Panc1 (cell line): ENCODE measurements at regions not wholly inside any gene's neighbourhood (a gene's known extent, or its start where the extent isn't known, plus 50 kb on each side); places are given as distances from the start of the nearest gene placed in this dataset.

Experiments used
- ATAC-seq: fragments of 200-7000 bp; cut with Tn5 transposase; 2 replicates; pipeline ENCODE4 v1.9.1; 2020; ENCODE audit warnings: mild to moderate bottlenecking, moderate library complexity
- BruUV-seq: library from RNA; stranded (reverse); fragments of 400-500 nt; replicated peaks from 2 replicates; lab custom pipeline; 2021; lab: Mats Ljungman, UMichigan
- CTCF ChIA-PET: fragments of 300-600 bp; sonication (Branson Sonifier 250); formaldehyde crosslinking; loops from one replicate; lab custom pipeline; 2022; ENCODE audit warnings: antibody characterized with exemption; lab: Charles Lee
- POLR2A ChIA-PET: fragments of 300-600 bp; sonication (Branson Sonifier 250); formaldehyde crosslinking; loops from one replicate; lab custom pipeline; 2022; ENCODE audit warnings: antibody characterized with exemption; lab: Charles Lee
- DNase-seq: peaks from one replicate; pipeline ENCODE4 v3.0.0-alpha.2; 2010; ENCODE audit warnings: low read depth, low spot score
- H3K27ac ChIP-seq: 2 replicates; pipeline ENCODE4 v1.5.1; 2011; ENCODE audit warnings: mild to moderate bottlenecking, low read length, inconsistent platforms
- H3K27me3 ChIP-seq: fragments of 200-500 bp; sonication (Bioruptor generic); 2 replicates; pipeline ENCODE4 v1.6.0; 2014; ENCODE audit warnings: low read length, inconsistent platforms; ENCODE audit not compliant: control insufficient read depth, insufficient read depth
- H3K36me3 ChIP-seq: fragments of 200-500 bp; sonication (Bioruptor generic); 2 replicates; pipeline ENCODE4 v1.5.1; 2014; ENCODE audit warnings: inconsistent platforms, mild to moderate bottlenecking, low read length, moderate library complexity; ENCODE audit not compliant: control insufficient read depth, insufficient read depth
- H3K4me1 ChIP-seq: 2 replicates; pipeline ENCODE4 v1.5.1; 2011; ENCODE audit warnings: inconsistent platforms, mild to moderate bottlenecking, low read length, moderate library complexity; ENCODE audit not compliant: control insufficient read depth, insufficient read depth
- H3K4me3 ChIP-seq, 2 experiments: 2 replicates each; pipeline ENCODE4 v1.5.1; 2011 to 2012; ENCODE audit warnings: low read depth in 2 of 2, low read length in 2 of 2, mild to moderate bottlenecking in 2 of 2, inconsistent platforms in 1 of 2, moderate library complexity in 1 of 2
- H3K9me3 ChIP-seq: fragments of 200-500 bp; sonication (Bioruptor generic); 2 replicates; pipeline ENCODE4 v1.5.1; 2014; ENCODE audit warnings: low read depth, mild to moderate bottlenecking, inconsistent platforms, low read length, moderate library complexity; ENCODE audit not compliant: control insufficient read depth, insufficient read depth
- SIN3A ChIP-seq: IDR thresholded peaks from 2 replicates; pipeline ENCODE4 v1.6.1; 2012; ENCODE audit warnings: low read depth, mild to moderate bottlenecking, low read length, moderate library complexity, borderline replicate concordance; ENCODE audit not compliant: insufficient read depth
- TCF7L2 ChIP-seq: IDR thresholded peaks from 2 replicates; pipeline ENCODE4 v1.6.1; 2011; ENCODE audit warnings: mild to moderate bottlenecking, low read depth, low read length, inconsistent platforms
- in situ Hi-C: cut with HindIII; loops from 2 replicates; pipeline ENCODE4 v1.10.0; 2016; ENCODE audit warnings: low sequenced_read_pairs, low pct_unique_long_range_greater_than_20kb
- intact Hi-C: fragments of 100-400 bp; cut with micrococcal nuclease; formaldehyde crosslinking; loops from one replicate; pipeline ENCODE4 v1.10.0; 2022; ENCODE audit not compliant: unreplicated experiment
- TF ChIP-seq, protein P1 (sequence below), 2 experiments: IDR thresholded peaks; 2 replicates each; pipeline ENCODE4 v1.6.1; 2011 to 2012; ENCODE audit warnings: low read depth in 2 of 2, control low read depth in 1 of 2, low read length in 1 of 2, mild to moderate bottlenecking in 1 of 2, moderate library complexity in 1 of 2; ENCODE audit not compliant: insufficient read depth in 1 of 2

DNA sequence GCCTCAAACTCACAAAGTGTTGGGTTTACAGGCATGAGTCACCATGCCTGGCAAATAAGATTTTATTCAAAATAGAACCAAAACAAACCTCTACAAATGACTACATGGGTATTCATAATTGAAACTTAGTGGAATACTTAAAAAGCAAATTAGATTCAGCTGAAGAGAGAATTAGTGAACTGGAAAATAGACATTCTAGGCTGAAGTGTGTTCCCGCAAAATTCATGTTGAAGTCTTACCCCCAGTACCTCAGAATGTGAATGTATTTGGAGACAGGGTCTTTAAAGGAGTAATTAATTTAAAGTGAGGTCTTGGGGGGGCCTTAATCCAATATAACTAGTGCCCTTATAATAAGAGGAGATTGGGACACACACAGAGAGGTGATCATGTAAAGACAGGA is 88.5 kb upstream of the OTOS start:
- Histone ChIP-seq H3K27ac (no peak overlapping the region), H3K36me3 (no peaks in the 10 kb centered on the region), H3K4me3 (no peak overlapping the region), H3K4me1 (peaks cover 3% of the 10 kb centered on the region; the same call in 1 of the 2 replicates), H3K9me3 (peaks cover 3% of the 10 kb centered on the region; the same call in 1 of the 2 replicates), H3K27me3 (no peaks in the 10 kb centered on the region; the same call in 1 of the 2 replicates)
- intact Hi-C loops (no loop called here), in situ Hi-C loops (no loop called here)
- TF ChIP-seq, protein P1, sequence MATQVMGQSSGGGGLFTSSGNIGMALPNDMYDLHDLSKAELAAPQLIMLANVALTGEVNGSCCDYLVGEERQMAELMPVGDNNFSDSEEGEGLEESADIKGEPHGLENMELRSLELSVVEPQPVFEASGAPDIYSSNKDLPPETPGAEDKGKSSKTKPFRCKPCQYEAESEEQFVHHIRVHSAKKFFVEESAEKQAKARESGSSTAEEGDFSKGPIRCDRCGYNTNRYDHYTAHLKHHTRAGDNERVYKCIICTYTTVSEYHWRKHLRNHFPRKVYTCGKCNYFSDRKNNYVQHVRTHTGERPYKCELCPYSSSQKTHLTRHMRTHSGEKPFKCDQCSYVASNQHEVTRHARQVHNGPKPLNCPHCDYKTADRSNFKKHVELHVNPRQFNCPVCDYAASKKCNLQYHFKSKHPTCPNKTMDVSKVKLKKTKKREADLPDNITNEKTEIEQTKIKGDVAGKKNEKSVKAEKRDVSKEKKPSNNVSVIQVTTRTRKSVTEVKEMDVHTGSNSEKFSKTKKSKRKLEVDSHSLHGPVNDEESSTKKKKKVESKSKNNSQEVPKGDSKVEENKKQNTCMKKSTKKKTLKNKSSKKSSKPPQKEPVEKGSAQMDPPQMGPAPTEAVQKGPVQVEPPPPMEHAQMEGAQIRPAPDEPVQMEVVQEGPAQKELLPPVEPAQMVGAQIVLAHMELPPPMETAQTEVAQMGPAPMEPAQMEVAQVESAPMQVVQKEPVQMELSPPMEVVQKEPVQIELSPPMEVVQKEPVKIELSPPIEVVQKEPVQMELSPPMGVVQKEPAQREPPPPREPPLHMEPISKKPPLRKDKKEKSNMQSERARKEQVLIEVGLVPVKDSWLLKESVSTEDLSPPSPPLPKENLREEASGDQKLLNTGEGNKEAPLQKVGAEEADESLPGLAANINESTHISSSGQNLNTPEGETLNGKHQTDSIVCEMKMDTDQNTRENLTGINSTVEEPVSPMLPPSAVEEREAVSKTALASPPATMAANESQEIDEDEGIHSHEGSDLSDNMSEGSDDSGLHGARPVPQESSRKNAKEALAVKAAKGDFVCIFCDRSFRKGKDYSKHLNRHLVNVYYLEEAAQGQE (IDR thresholded peaks at IDR 0.05; ENCODE audit: insufficient read depth in 1 of 2, low read depth in 2 of 2, low read length in 1 of 2), result no peak
- TF ChIP-seq TCF7L2 (no peak), SIN3A (no peak)
- DNase-seq, result no peak
- ATAC-seq, result no peak
- CTCF ChIA-PET, result no interaction called here
- no TSS peak for BruUV-seq
- POLR2A ChIA-PET, result no interaction called here

DNA sequence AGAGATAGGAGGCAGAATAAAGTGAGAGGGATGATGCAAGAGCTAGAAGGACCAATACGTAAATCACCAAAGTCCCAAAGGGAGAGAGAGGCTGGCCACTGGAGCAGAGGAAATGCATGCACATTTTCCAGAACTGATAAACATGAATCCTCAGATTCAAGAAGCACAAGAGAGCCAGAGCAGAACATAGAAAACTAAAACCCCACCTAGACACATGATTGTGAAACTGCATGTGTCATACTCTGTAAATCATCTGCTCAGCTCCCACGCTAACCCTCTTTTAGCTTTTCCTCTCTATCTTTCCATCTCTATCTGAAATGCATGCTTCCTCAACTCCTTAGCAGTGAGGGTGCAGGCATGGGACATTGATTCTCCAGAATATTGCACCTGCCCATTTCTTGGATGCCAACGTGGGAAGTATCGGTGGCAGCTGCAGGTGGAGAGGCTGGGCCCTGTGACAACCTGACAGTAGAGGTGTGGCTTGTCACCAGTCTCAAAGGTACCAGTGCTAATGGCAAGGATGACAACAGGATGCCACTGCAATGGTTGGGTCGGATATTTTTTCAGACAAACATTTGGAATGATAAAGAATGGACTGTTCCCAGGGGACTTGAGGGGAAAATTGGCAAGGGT is 89.3 kb upstream of the OTOS start:
- ATAC-seq (no peak), DNase-seq (no peak)
- TF ChIP-seq SIN3A, result no peak
- TF ChIP-seq, protein P1 (IDR thresholded peaks at IDR 0.05; ENCODE audit: insufficient read depth in 1 of 2, low read depth in 2 of 2, low read length in 1 of 2), result no peak
- Histone ChIP-seq H3K9me3 (peaks cover 3% of the 10 kb centered on the region; the same call in 1 of the 2 replicates), H3K36me3 (no peaks in the 10 kb centered on the region), H3K27me3 (no peaks in the 10 kb centered on the region), H3K27ac (no peak overlapping the region), H3K4me1 (peaks cover 8% of the 10 kb centered on the region; the same call in 1 of the 2 replicates), H3K4me3 (no peak overlapping the region)
- intact Hi-C loops (no loop called here), in situ Hi-C loops (no loop called here)
- no TSS peak for BruUV-seq
- ChIA-PET POLR2A (no interaction called here), CTCF (no interaction called here)
